Suprapubic skin (tissue), 3 donors: ENCODE measurements at regions not wholly inside any gene's neighbourhood (a gene's known extent, or its start where the extent isn't known, plus 50 kb on each side); places are given as distances from the start of the nearest gene placed in this dataset.

ENCODE experiments used
- CTCF ChIP-seq, 2 donors: fragments of 200-600 bp in 1 of 2; fragments of 450-650 bp in 1 of 2; sonication (generic) in 1 of 2; IDR thresholded peaks; one replicate each; pipeline ENCODE4 v1.5.1; 2016 to 2019; ENCODE audit warnings: antibody characterized with exemption in 2 of 2, mild to moderate bottlenecking in 1 of 2, moderate library complexity in 1 of 2
- POLR2AphosphoS5 ChIP-seq, 3 donors: sonication (generic); formaldehyde crosslinking; IDR thresholded peaks; one replicate each; pipeline ENCODE4 v1.6.1; 2017; ENCODE audit warnings: antibody characterized with exemption in 3 of 3

GRCh38 chr5:105993027-105993426 is 1677.7 kb downstream of the EFNA5 start:
- TF ChIP-seq CTCF (IDR thresholded peaks at IDR 0.05) (no peak), POLR2AphosphoS5 (IDR thresholded peaks at IDR 0.05) (no peak)
